Medulla oblongata (tissue), 1 donor: ENCODE measurements at regions not wholly inside any gene's neighbourhood (a gene's known extent, or its start where the extent isn't known, plus 50 kb on each side); places are given as distances from the start of the nearest gene placed in this dataset.

ENCODE experiments used
- DNase-seq: peaks from one replicate; pipeline ENCODE4 v3.0.0-alpha.2; 2015; ENCODE audit errors: extremely low spot score

DNA sequence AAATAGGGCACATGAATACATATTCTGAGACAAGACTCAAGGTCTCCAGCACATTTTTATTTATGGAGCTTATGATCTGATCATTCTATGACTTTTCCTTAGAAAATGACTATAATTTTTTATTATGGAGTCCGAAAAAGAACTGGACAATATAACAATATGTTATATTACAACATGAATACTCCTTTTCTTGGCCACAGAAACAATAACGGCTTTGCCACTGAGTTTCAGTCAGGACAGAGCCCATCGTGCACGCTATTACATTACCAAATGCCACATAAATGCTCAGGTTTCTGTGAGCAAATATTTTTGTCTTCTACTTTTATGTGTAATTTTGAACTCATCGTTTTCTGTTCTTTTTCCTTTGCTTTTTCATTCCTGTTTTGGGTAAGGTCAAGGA is 509.2 kb upstream of the ZEB2 start:
- DNase-seq = no peak

DNA sequence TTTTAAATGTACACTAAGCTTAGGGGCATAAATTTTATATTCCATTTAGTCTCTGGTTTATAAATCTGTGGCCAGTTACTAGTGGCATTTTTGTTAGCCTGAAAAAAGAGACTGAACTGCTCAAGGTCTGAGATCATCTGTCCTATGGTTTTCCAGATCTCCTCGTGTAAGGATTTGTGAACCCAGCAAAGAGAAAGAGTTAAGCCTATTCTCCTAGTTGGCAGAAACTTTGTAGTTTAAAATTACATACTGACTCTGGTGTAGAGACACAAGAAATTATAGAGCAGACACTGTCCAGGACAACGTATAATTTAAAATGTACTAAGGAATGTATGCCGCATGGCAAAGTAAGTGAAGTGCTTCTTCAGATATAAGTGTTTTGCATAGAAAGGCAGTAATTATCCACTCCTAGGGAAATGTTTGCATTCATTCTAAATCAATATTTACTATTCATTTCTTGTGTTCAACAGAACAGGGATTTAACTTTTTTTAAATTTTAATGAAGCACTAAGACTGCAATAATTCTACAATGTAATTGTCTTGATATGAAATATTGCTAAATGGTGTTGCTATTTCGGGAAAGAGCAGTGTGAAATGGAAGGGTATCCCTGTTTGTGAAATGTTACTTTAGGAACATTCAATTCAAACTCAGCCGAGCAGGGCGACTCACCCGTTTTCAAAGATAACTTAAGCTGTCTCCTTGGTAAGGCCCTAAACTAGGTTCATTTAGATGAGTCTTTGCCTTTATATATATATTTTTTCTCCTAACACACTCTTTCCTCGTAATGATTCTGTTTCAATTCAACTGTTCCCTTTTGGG is 508.4 kb upstream of the ZEB2 start:
- DNase-seq = no peak

DNA sequence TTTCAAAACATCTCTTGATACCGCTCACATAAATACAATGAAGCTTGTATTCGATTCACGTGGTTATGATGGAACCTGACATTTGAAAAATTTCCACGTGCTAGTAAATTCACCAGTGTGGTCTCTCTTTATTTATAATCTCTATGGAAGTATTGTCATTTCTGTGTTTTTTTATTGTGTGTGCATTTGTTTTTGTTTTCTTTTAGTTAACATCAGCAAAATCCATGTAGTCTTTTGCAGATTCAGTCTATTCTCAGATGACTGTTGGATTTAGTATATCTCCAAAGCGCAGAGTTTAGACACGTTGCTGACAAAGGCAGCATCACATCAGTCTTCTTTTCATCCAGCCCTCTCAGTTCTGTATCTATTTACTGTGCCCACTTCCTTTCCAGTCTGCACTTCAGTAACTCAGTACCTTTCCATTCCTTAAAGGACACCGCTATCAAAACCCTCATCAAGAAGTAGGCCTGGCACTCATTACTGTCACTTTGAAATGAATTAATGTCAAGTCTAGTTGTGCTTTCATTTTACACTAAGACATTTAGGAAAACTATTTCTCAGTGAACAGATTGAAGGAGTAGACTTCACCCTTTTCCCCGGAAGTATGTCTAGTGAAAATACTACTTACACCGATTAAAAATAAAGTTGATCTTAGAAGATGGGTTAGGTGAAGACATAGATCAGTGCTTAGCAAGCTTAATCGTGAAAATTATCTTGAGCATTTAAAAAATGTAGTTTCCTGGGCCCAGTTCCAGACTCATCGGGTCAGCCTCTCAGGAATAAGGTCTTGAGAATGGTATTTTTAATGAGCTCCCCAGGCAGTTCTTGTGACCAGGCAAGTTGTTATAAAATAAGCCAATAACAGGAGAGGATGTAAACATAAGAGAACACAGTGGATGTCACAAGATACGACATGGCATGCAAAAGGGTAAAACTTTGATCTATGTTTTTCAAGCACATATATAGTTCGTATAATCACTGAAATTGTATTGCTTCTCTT is 506.8 kb upstream of the ZEB2 start:
- DNase-seq = no peak

DNA sequence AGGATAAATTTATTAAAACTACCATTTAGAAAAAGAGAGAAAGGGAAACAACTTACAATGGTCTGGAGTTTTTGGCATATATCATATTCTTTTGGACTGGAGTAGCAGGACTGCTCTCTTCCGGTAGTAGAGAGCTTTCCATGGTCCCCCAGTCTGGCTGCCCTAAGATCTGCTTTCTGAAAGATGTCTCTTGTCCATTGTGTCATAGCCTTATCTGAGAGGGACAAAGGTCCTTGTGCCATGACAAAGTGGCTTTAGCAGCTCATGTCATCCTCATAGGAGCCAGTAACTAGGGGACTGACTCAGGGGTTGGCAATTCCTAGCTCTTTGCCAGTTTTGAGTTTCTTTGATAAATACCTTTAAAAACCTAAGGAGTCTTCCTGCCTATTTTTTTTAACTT is 505.5 kb upstream of the ZEB2 start:
- DNase-seq = no peak

DNA sequence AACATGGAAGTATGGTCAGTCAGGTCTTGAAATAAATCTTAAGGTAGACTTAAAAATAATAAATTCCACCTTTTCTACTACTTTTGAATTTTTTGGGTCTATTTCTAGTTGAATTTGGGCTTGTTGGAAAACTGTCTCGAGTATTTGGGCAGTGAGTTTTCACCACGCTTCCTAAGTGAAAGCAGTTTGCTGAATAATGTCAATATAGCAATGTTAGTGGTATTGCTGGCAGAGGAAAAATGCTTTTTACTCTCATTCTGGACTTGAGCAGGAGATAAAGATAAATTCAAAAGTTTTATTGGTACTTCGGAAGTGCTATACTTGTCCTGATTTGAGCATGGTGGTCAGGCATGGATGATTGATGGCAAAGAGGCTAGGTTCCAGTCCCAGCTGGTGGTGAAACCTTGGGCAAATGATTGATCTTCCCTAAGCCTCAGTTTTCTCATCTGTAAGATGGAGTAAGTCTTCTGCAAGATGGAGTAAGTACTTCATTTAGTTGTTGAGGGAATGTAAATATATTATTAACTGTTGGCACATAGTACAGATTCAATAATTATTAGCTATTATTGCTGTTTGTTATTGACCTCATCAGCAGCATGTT is 503.5 kb upstream of the ZEB2 start:
- DNase-seq = no peak

DNA sequence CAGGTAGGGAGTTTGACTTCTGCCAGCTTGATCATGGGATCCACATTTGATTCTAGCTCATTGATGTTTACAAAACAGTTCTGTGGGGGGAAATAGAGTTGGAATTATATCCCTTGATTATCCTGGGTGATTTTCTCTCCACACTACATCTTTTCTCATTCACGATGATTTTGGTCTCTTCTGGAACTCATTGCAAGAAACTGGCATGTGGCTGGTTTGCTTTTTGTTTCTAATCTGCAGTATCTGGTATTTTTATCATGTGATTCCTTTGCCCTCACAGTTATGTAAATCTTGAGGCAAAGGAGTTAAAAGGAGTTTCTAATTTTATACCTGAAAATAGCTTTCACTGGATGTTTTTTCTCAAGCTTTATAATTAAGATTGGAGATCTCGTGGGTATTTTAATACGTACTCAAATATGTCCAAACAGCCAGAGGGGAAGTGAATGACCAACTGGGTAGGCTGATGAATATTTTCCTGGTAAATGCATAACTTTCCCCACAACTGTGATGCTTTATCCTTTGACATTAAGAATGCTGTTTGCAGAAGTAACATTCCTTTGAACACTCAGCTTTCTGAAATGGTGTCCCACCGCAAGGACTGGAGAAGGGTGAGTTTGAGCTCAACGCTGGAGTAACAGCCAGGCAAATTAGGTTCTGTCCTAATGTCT is 502.9 kb upstream of the ZEB2 start:
- no peak for DNase-seq

DNA sequence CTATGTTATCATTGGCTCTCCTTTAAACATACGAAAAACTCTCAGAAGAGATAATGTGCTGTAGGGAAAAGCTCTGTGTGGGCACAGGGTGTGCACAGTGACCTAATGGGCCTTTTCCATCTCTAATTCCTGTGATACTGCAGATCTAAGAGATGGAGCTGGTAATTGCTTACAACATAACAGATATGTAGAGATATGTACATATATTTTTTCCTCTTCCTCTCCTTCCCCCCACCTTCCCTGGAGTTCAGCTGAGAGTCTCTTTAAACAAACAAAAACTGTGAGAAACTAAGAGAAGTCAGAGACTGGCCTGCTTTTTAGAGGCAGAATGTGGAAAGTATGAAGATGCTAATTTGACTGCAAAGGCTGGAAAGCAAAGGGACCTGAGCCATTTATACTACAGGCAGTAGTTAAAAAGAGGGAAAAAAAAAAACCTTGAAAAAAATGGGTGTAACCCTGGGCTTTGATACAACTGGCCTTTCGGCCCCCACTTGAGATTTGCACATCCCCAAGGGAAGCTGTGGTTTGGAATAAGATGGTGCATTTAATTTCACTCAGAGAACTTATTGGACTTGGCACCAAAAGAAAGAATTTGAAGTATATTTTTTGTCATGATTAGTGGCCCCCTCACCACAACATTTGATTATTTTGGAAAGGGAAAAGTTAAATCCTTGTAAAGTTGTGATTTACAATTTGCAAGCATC is 502.2 kb upstream of the ZEB2 start:
- DNase-seq = no peak

DNA sequence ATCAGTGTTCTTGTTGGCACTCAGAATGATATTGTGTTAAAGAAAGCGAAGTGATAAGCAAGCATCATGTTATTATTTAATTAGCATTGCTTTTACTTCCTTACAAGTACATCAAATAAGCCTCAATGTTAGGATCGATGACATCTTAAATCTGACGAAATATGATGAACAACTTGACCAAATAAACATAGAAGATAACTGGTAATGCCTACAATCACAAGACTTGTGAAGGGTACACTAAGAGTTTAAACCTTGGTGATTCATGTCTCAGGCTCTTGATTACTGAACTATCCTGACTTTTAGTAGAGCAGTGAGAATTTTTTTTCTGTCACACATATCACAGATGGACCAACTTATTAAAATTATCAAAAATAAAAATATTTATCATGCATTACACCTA is 500.8 kb upstream of the ZEB2 start:
- no peak for DNase-seq

DNA sequence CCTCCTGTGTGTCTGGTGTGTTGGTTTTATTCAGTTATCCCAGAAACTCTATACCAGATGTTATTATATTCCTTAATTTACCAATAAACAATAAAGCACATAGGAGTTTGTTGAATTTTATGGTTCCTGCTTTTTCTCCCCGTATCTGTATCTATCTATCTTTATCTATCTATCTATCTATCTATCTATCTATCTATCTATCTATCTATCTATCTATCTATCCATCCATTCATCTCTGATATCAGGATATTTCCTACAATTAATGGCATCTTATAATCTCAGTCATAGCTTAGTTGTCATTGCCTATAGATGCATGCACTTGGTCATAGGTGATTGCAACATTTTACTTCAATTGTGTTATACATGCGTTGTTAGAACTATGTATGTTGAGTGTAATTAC is 500.2 kb upstream of the ZEB2 start:
- no peak for DNase-seq

DNA sequence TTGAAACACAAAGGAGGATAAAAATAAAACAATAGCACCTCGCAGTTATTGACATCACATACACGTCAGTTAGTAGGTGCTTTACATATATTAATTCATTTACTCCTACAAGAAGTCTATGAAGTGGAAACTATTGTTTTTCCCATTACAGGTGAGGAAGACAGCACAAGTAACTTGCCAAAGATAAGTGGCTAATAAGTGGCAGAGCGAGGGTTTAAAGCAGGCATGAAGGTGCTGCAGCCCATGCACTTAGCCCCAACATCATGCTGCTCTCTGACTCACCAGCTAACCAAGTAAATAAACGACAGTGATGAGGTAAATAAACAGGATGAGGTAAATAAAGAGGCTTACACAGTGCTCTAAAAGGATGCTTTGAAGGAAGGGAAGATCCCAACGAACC is 498.6 kb upstream of the ZEB2 start:
- DNase-seq = no peak

DNA sequence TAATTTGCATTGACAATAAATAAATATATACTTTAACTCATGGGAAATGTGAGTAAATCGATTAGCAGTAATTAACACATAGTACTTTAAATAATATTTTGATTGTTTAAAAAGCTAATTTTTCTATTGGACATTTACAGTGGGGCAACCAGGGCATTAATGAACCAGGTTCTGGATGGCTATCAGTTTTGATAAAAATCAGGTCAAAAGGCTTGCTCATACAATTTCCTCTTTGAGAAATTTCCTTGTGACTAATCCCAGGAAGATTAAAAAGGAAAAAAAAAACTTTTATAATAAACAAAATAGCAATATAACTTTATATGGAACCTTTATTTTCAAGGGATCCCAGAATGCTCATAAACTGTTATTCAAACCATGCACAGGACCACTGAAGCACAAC is 497.2 kb upstream of the ZEB2 start:
- no peak for DNase-seq

DNA sequence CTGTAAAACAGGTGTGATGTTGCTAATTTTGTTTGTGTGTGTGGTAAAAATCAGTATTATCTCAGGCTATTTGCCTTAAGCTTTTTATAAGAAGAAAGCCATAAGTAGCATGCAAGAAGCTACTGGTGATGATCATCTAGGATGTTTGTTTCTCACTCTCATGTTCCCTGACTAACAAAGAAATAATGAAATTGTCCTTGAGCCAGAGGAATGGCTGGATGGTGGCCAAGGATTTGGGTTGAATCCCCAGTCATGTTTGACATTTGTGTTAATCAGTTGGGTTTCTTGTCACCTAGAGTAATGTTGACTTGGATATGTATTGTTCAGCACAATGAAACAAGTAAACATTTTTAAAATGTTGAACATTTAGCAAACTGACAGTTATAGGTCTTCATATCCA is 496.8 kb upstream of the ZEB2 start:
- DNase-seq = no peak

DNA sequence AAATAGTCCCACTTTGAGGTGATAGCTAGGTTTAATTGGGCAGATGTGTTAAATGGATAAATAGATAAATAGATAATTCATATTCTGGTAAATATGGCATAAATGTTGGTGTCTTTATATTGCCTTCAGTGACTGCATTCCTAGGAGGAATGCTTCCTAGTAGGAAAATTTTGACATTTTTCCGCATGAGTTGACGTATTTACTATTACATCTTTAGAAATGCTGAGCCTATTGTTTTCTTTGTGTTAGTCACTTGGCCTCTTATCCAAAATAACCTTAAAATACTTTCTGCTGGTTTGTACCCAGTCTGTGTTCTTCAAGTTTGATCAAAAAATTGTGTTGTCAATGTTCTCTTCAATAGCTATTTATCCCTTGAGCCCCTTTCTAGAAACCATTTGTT is 495.6 kb upstream of the ZEB2 start:
- no peak for DNase-seq

DNA sequence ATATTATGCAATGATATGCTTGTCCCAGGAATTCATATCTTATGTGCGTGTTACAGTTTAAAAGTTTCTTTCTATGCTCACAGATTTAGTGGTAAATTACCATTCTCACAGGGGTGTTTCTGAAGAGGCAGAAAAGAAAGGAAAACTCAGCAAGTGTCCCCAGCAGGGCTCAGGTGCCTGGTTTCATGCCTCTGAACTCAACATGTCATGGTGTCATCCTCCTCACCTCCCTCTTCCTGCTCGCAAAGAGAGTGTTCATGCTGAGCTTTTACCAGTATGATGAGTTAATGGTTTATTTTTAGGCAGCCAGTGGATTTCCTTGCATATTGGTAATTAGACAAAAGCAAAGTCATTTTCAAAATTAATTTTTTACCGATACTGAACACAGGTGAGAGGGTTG is 492.9 kb upstream of the ZEB2 start:
- DNase-seq = no peak

DNA sequence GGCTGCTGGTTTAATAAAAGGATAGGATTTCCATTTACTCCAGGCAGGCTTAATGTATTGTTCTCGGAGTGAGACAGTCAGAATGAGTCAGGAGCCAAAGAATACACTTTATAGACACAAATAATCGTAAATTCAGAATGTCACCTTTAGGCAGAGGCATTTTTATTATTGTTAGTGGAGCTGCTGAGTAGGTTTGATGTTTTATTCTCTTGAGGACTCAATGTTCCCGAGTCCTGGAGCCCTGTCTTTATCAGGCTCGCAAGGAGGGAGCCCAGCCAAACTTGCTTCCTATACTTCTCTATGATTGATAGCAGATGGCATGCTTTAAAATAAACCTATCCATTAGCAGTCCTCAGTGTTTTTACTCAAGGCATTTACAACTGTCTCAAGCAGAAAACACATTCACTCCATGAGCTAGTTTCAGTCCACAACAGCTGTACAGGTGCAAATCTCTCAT is 492.3 kb upstream of the ZEB2 start:
- no peak for DNase-seq

DNA sequence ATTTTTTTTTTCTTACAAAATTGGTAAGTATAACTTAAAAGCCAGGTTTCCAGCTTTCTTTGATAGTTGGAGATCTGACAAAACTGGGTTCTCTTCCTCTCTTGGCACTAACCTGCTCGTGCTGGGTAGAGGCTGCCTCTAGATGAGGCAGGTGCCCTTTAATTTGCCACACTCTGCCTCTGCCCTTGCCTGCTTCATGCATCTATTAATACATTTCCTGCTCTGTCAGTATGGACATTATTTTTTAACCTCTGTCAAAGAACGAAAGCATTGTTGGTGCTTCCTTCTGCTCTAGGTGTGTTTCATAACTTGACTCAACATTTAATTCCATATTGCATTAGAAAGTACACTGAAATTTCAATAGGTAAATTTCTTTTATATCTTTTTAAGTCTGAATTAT is 490.7 kb upstream of the ZEB2 start:
- no peak for DNase-seq

DNA sequence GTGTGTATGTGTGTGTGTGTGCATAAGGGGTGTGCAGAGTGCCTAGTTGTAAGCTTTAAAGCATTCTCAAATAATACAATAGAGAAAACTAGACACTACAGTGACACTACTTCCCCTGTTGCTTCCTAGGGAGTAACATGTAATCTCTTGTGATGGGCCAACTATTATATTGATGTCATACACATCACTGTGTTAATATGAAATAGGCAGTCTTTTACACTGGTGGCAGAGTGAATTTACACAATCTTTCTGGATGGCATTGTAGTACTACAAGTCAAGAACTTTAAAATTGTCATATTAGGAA is 488.0 kb upstream of the ZEB2 start:
- DNase-seq = no peak

DNA sequence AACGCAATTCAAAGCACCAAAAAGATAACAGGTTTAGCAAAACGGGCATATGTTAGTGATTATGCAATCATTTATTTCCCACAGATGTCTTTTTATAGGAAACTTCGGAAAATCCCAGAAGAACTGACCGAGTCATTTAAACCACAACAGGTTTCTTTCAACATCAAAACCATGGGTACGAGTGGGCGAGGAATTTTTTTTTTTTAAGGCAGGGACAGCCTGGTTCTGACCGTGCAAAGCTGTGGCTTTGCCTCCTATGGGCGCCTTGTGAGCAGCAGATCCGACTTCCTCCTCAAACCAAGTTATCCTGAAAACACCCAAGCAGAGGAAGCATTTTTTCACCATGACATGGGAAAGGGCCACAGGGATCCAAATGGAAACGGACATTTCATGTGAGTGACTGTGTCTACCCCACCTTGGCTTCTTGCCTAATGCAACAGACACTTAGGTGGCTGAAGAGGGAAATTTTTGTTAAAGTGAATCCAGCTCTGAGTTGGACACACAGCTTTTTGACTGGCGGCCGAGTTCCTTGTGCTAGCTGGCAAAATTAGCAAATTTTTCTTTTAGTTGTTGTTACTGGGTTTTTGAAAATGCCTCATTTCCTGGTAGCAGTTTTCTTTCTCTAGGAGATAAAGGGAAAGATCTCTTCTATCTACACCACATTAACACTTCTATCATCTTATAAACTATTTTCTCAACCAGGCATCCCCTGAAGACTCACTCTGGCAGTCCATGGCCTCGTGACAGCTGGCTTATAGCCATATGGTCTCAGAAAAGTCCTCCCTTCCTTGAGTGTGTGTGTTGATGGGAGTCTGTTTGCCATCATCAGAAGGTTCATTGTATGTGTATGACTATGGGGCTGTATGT is 487.4 kb upstream of the ZEB2 start:
- no peak for DNase-seq

DNA sequence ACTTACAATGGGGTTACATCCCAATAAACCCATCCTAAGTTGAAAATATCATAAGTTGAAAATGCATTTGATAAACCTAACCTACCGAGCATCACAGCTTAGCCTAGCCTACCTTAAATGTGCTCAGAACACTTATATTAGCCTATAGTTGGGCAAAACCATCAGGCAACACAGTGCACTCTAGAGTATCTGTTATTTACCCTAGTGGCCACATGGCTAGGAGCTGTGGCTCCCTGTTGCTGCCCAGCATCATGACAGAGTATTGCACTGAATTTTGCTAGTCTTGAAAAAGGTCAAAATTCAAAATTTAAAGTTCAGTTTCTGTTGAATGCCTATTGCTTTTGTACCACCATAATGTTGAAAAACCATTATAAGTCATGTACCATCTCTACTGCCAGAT is 482.7 kb upstream of the ZEB2 start:
- DNase-seq = no peak

DNA sequence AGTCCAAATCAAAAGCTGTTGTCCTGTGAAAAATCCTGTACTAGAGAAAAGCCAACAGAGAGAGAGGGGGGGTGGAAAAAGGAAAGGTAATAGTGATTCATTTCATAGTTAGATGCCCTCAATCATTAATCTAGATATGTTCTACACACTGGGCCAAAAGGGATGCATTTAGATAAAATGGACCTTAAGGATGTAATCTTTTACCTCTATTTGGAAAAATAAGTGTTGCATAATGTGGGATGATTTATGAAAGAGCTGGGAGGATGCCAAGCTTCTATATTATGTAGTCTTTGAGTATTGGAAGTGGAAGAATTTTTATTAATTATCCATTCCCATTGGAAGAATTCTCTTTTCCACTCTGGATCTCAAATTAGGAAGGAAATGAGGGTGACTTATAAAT is 480.5 kb upstream of the ZEB2 start:
- no peak for DNase-seq

DNA sequence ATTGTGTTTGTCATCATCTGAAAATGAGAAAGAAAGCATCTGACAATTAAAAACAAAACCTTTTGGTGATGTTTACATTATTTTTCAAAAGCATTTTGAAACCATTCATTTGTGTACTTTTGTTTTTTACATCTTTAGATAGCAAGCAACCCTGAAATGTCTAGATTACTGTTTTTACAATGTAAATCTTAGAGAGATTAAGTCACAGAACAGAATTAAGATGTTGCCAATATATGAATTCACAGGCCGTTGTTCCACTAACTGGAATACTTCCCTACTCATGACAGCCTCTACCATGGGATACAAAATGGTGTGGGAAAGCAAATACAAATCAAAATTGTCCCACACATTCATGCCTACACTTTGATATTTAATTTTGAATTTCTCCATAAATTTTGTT is 480.0 kb upstream of the ZEB2 start:
- no peak for DNase-seq
